ENCODE measurements at regions not wholly inside any gene's neighbourhood (a gene's known extent, or its start where the extent isn't known, plus 50 kb on each side); places are given as distances from the start of the nearest gene placed in this dataset.

GRCh38 chr6:155955038-155955437 lies 499.4 kb upstream of the NOX3 start:
- TF ChIP-seq EP300 (IDR thresholded peaks at IDR 0.05) (no peak), CTCF (IDR thresholded peaks at IDR 0.05) (no peak), POLR2AphosphoS5 (IDR thresholded peaks at IDR 0.05) (no peak)

Data from stomach (tissue), 4 donors.